Smooth muscle cell (in vitro differentiated cells): ENCODE measurements at regions not wholly inside any gene's neighbourhood (a gene's known extent, or its start where the extent isn't known, plus 50 kb on each side); places are given as distances from the start of the nearest gene placed in this dataset.

Experiments
- DNase-seq: peaks from one replicate; lab custom pipeline; 2025; ENCODE audit not compliant: unreplicated experiment; lab: John Stamatoyannopoulos, UW
- H2AFZ ChIP-seq: fragments of 200-600 bp; sonication (generic); 2 replicates; pipeline ENCODE4 v1.6.0; 2016; ENCODE audit warnings: antibody characterized with exemption, low read depth, mild to moderate bottlenecking
- H3F3A ChIP-seq: fragments of 200-600 bp; sonication (generic); 2 replicates; pipeline ENCODE4 v1.6.0; 2017; ENCODE audit warnings: antibody characterized with exemption, low read depth
- H3K27ac ChIP-seq: fragments of 200-600 bp; sonication (generic); 2 replicates; pipeline ENCODE4 v1.5.1; 2016; ENCODE audit warnings: low read depth, mild to moderate bottlenecking
- H3K27me3 ChIP-seq: fragments of 200-600 bp; sonication (generic); 2 replicates; pipeline ENCODE4 v1.6.1; 2016; ENCODE audit warnings: low read depth, mild to moderate bottlenecking
- H3K36me3 ChIP-seq: fragments of 200-600 bp; sonication (generic); 2 replicates; pipeline ENCODE4 v1.5.1; 2016; ENCODE audit warnings: low read depth
- H3K4me1 ChIP-seq: fragments of 200-600 bp; sonication (generic); 2 replicates; pipeline ENCODE4 v1.5.1; 2016; ENCODE audit warnings: low read depth
- H3K4me2 ChIP-seq: fragments of 200-600 bp; sonication (generic); 2 replicates; pipeline ENCODE4 v1.6.0; 2016; ENCODE audit warnings: mild to moderate bottlenecking
- H3K4me3 ChIP-seq: fragments of 200-600 bp; sonication (generic); 2 replicates; pipeline ENCODE4 v1.5.1; 2016; ENCODE audit warnings: mild to moderate bottlenecking
- H3K79me2 ChIP-seq: fragments of 200-600 bp; sonication (generic); 2 replicates; pipeline ENCODE4 v1.6.0; 2016; ENCODE audit warnings: low read depth, mild to moderate bottlenecking
- H3K9ac ChIP-seq: fragments of 200-600 bp; sonication (generic); 2 replicates; pipeline ENCODE4 v1.6.0; 2016; ENCODE audit warnings: low read depth
- H3K9me3 ChIP-seq: fragments of 200-600 bp; sonication (generic); replicated peaks from 2 replicates; pipeline ENCODE4 v1.5.1; 2016; ENCODE audit warnings: low read depth
- H4K20me1 ChIP-seq: fragments of 200-600 bp; sonication (generic); 2 replicates; pipeline ENCODE4 v1.6.0; 2016; ENCODE audit warnings: low read depth
- CTCF ChIP-seq: fragments of 200-600 bp; sonication (generic); IDR thresholded peaks from 2 replicates; pipeline ENCODE4 v1.5.1; 2017; ENCODE audit warnings: borderline replicate concordance, mild to moderate bottlenecking, antibody characterized with exemption; ENCODE audit not compliant: insufficient read depth, poor library complexity, severe bottlenecking
- WGBS: methylation state at CpG from one replicate; pipeline ENCODE4 v1.1.7; 2016; ENCODE audit warnings: low lambda C conversion rate; 5-methylcytosine and 5-hydroxymethylcytosine counted together

GRCh38 chr10:8575620-8576019 is 521.1 kb downstream of the GATA3 start:
- Histone ChIP-seq H3K4me3 (no peak overlapping the region), H3F3A (no peaks in the 10 kb centered on the region), H3K9me3 (no peaks in the 10 kb centered on the region), H3K4me1 (no peaks in the 10 kb centered on the region), H3K79me2 (no peaks in the 10 kb centered on the region), H4K20me1 (no peaks in the 10 kb centered on the region), H2AFZ (no peak overlapping the region), H3K9ac (no peak overlapping the region), H3K36me3 (no peaks in the 10 kb centered on the region), H3K27ac (no peak overlapping the region), H3K27me3 (peaks cover 45% of the 10 kb centered on the region), H3K4me2 (no peak overlapping the region)
- DNase-seq, result no peak
- TF ChIP-seq CTCF, result no peak

- H3K4me1 ChIP-seq, result no peaks in the 10 kb centered on the region
- H3K27ac ChIP-seq, result no peak overlapping the region
- no peak overlapping the region for H2AFZ ChIP-seq
- 81% methylated on average over 1 of the region's 1 CpG for WGBS
- no peaks in the 10 kb centered on the region for H3K9me3 ChIP-seq
- H3K4me3 ChIP-seq, result no peak overlapping the region
- no peaks in the 10 kb centered on the region for H3F3A ChIP-seq
- DNase-seq, result no peak
- H3K27me3 ChIP-seq, result peaks cover 45% of the 10 kb centered on the region
- no peaks in the 10 kb centered on the region for H4K20me1 ChIP-seq
- no peak for TF ChIP-seq CTCF
- no peak overlapping the region for H3K4me2 ChIP-seq
- no peaks in the 10 kb centered on the region for H3K79me2 ChIP-seq
- H3K36me3 ChIP-seq, result no peaks in the 10 kb centered on the region
- H3K9ac ChIP-seq, result no peak overlapping the region
Measured at GRCh38 chr10:8576281-8576680, 521.8 kb downstream of the GATA3 start.

- H3K9me3 ChIP-seq, result no peaks in the 10 kb centered on the region
- H3K79me2 ChIP-seq, result no peaks in the 10 kb centered on the region
- no peak overlapping the region for H3K4me2 ChIP-seq
- WGBS, result 94% methylated on average over 3 of the region's 3 CpGs
- DNase-seq, result no peak
- no peaks in the 10 kb centered on the region for H3K36me3 ChIP-seq
- H3K4me1 ChIP-seq, result no peaks in the 10 kb centered on the region
- no peaks in the 10 kb centered on the region for H4K20me1 ChIP-seq
- no peak overlapping the region for H2AFZ ChIP-seq
- no peaks in the 10 kb centered on the region for H3F3A ChIP-seq
- no peak overlapping the region for H3K9ac ChIP-seq
- no peak overlapping the region for H3K4me3 ChIP-seq
- H3K27me3 ChIP-seq, result peaks cover 45% of the 10 kb centered on the region
- no peak overlapping the region for H3K27ac ChIP-seq
- TF ChIP-seq CTCF, result no peak
Measured at GRCh38 chr10:8576911-8577310, 522.4 kb downstream of the GATA3 start.

- H4K20me1 ChIP-seq, result no peaks in the 10 kb centered on the region
- H3K79me2 ChIP-seq, result no peaks in the 10 kb centered on the region
- H3K27ac ChIP-seq, result no peak overlapping the region
- no peaks in the 10 kb centered on the region for H3K36me3 ChIP-seq
- no peak overlapping the region for H3K9ac ChIP-seq
- peaks cover 42% of the 10 kb centered on the region for H3K27me3 ChIP-seq
- TF ChIP-seq CTCF, result no peak
- no peaks in the 10 kb centered on the region for H3F3A ChIP-seq
- WGBS, result 93% methylated on average over 7 of the region's 7 CpGs
- H2AFZ ChIP-seq, result no peak overlapping the region
- no peak overlapping the region for H3K4me3 ChIP-seq
- no peaks in the 10 kb centered on the region for H3K9me3 ChIP-seq
- no peak overlapping the region for H3K4me2 ChIP-seq
- DNase-seq, result no peak
- no peaks in the 10 kb centered on the region for H3K4me1 ChIP-seq
Measured at GRCh38 chr10:8577686-8578085, 523.2 kb downstream of the GATA3 start.
